ENCODE measurements at regions not wholly inside any gene's neighbourhood (a gene's known extent, or its start where the extent isn't known, plus 50 kb on each side); places are given as distances from the start of the nearest gene placed in this dataset.

DNA sequence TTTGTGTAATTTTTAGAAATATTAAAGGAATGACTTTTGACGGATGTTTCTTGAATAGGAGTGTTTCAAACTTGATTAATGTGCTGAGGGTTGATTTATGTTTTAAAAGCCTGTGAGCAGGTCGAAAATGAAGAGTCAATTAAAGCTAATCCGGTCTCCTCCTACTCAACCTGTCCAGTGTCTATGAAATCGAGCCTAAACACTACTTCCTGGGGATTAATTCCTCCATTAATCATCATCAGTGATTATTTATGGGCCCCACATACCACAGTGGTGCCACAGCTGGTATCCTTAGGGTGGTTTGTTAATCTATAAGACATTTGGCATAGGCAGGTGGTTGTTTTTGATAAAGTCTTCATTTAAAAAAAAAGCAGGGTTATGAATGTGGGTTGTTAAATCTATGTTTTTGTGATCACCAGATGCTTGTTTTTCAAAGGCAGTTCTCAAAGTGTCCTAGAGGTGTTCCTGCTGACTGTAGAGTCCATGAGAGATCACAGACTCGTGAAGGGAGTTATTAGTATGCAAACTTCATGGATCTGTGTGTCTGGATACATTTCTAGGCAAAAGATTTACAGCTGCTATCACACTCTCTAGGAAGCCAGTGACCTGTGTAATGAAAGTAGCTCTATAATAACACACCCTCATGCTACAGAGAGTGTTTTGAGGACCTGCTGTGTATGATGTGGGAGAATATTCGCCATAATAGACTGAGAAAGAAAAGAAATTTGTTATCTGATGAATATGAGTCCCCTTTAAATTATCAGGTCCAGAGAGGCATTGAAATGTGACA is 308.6 kb downstream of the AKAIN1 start:
- TF ChIP-seq, protein P1, sequence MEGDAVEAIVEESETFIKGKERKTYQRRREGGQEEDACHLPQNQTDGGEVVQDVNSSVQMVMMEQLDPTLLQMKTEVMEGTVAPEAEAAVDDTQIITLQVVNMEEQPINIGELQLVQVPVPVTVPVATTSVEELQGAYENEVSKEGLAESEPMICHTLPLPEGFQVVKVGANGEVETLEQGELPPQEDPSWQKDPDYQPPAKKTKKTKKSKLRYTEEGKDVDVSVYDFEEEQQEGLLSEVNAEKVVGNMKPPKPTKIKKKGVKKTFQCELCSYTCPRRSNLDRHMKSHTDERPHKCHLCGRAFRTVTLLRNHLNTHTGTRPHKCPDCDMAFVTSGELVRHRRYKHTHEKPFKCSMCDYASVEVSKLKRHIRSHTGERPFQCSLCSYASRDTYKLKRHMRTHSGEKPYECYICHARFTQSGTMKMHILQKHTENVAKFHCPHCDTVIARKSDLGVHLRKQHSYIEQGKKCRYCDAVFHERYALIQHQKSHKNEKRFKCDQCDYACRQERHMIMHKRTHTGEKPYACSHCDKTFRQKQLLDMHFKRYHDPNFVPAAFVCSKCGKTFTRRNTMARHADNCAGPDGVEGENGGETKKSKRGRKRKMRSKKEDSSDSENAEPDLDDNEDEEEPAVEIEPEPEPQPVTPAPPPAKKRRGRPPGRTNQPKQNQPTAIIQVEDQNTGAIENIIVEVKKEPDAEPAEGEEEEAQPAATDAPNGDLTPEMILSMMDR (IDR thresholded peaks at IDR 0.05; ENCODE audit: low read length) = no peak
- TF ChIP-seq EZH2 (IDR thresholded peaks at IDR 0.05; ENCODE audit: borderline replicate concordance, low read length) = no peak
